LHCN-M2 (cell line): ENCODE measurements at regions not wholly inside any gene's neighbourhood (a gene's known extent, or its start where the extent isn't known, plus 50 kb on each side); places are given as distances from the start of the nearest gene placed in this dataset.
A peak's percentile ranks its signal among the peaks of the same experiment; 100 is the strongest.

Experiments
- DNase-seq: peaks from one replicate; pipeline ENCODE4 v3.0.0-alpha.2; 2012; ENCODE audit warnings: low read depth

DNA sequence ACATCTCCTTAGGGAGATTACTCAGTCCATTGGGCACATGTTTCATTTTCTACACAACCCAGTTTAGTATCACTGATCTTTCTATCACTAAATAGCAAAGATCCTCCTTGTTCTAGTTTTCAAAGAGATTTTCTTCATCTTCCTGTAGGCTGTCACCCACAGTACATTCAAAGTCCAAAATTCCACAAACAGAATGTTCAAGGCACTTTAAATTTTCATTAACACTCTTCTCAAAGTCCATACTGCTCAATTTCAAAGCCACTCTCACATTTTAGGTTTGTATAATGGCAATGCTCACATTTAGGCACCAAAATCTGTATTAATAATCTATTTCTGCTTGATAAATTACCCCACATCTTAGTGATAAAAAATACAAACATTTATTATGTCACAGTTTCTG is 152.8 kb downstream of the FSIP2 start:
- no peak for DNase-seq

DNA sequence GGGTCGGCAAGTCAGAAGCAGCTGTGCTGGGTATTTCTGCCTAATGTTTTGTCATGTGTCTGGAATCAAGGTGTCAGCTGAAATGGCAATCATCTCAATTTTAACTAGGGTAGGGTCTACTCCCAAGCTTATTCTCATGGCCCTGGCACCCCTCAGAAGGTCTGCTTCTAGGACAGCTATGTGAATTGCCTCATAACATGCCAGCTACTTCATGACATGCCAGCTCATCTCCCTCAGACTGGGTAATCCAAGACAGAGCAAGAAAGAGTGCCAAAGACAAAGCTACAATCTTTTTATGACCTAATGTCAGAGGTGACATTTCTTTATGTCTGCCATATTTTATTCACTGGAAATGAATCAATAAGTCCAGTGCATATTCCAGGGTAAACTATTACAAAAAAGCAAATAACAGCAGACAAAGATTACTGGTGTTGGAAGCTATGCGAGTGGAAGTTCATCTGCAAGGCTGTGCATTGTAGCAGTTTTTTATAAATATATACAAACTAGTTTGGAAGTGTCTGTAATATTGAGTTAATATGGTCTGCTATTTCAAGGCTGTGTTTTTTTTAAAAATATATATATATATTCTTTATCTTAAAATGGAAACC is 153.3 kb downstream of the FSIP2 start:
- DNase-seq: peak; percentile 5

DNA sequence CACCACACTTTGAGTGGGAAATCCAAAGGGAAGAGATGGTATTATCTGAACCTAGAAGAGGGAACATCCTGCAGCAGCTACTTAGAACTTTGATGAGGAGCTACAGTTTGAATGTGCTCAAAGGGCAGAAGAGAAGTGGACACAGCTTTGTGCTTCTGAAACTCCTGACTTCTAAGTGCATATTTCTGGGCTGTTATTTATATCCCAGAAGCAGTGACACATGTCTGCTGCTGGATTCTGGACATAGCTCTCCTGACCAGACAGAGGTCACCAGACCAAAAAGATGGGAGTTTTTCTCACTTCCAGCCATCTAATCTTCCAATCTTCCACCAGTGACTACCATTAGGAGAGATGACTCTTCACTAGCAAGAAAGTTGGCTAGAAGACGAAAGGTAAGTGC is 153.9 kb downstream of the FSIP2 start:
- DNase-seq: no peak

DNA sequence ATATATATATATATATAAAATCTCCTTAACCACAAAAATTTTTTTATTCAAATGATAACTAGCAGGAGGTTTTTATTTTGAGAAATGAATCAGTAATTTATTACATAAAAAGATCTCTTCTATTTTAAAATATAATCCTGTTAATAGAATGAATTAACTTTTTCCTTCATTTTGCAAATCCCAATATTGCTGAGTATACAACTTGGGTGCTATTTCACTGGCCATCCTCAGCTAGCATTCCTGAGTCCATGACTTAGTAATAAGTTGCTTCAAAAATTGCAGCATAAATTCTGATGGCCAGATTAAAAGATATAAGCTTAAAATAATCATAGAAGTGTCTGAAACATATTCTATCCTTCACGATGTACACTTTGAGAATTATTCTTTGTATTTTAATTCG is 155.6 kb downstream of the FSIP2 start:
- no peak for DNase-seq

DNA sequence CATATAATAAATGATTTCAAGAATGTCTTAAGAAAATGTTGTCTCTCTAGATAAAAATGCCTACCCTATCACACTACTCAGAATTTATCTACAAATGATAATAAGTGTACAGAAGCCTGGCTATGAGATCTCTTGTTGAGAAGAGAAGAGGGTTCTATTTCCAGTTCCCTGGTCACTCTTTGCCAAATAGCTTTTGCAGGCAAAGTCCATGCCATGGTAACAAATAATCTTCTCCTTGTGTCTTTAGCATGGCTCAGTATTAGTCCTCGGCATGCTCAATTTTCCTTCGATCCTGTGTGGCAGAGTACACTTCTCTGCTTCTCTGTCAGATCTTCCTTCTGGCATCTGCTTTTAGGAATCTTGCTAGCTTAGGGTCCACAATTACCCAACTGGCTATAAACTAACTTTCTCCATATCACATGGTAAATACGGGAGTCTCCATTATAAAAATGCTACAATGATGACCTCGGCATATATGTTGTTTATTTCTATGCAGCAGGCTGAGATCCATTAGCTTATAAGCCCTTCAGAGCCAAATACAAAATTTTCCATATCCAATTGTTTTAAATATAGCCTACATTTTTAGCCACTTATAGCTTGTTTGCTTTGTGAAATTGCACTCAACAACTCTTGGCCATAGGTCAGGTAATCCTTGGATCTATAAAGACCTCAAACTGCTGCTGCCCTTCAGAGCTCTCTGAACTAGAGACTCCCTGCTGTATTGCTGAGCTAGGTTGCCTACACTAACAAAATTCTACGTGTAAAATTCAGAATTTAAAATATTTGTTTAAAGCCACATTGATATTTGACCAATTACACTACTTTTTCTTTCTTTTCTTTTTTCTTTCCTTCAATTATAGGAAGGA is 157.5 kb downstream of the FSIP2 start:
- no peak for DNase-seq

DNA sequence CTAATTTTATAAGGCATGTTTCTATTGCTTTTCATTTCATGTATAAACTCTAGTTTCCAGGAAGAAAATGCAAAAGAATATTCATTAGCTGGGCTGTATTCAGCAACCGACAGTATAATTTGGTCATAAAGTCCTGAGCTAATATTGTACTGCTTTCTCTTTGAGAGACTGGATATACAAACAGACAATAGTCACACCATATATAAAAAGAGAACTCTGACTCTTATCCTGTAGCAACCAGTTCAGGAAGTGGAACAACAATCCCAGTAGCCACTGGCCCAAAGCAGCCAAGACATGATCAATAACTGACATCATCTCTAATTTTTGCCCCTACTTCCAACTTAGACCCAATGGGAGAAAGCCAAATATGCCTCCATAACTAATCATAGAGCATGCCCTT is 160.8 kb downstream of the FSIP2 start:
- DNase-seq: no peak

DNA sequence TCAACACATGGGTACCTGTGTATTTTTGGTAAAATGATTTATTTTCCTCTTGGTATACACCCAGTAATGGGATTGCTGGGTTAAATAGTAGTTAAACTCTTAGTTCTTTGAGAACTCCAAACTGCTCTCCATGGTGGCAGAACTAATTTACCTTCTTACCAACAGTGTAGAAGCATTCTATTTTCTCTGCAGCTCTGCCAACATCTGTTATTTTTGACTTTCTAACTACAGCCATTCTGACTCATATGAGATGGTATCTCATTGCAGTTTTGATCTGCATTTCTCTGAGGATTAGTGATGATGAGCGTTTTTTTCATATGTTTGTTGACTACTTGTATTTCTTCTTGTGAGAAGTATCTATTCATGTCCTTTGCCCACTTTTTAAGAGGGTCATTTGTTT is 180.6 kb downstream of the FSIP2 start:
- peak; percentile 77 for DNase-seq

DNA sequence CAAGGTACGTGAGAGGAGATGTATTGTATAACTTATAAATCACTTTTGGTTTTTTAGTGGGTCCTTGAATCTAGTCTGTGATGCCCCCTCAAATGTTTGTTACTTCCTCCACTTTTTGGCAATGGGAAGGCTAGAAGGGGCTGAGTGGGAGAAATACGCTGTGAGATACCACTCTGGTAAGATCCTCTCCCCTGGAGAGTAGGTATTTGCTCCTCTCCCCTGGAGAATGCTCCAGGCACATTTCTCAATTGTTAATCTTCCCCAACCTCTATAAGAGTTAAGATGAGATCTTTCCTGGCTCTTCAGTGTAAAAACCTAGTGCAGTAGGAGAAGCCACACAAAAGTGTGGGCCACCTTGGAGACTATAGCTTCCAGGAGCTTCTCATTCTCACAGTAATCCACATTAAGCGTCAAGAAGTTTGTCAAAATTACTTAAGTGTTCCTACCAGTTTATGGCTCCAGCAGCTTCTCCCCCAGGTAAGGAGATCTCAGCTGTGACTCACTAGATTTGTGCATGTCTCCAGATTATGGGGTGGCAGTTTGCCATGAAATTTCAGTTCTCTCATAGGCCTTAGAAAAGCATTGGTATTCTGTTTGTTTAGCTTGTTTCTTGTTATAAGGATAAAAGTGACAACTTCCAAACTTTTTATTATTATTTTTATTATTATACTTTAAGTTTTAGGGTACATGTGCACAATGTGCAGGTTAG is 182.6 kb downstream of the FSIP2 start:
- DNase-seq: peak; percentile 4

DNA sequence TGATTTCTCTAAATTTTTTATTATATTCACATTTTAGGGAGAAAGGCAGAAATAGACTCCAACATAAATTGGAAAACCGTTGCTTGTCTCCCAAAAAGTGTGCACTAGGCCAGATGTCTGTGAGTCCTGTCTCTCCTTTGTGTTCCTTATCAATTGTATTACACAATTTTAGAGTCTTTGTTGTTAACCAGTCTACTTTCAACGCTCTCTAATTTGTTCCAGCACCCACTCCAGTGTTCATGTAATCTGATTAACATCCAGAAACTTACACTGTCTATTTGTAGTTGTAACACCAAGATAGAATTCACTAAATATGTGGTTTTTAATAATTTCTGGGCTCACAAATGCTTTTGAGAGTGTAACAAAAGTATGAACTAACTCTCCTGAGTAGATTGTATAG is 195.6 kb downstream of the FSIP2 start:
- DNase-seq: no peak

DNA sequence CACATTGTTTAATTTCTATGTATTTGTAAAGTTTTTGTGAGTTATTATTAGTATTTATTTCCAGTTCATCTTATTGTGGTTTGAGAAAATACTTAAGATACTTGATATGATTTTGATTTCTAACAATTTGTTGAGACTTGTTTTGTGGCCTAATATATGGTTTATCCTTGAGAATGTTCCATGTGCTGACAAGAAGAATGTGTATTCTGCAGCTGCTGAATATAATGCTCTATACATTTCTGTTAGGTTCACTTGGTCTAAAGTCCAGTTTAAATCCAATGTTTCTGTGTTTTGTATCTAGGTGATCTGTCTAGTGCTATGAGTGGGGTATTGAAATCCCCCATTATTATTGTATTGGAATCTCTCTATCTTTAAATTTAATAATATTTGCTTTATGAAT is 201.3 kb downstream of the FSIP2 start:
- DNase-seq: no peak

DNA sequence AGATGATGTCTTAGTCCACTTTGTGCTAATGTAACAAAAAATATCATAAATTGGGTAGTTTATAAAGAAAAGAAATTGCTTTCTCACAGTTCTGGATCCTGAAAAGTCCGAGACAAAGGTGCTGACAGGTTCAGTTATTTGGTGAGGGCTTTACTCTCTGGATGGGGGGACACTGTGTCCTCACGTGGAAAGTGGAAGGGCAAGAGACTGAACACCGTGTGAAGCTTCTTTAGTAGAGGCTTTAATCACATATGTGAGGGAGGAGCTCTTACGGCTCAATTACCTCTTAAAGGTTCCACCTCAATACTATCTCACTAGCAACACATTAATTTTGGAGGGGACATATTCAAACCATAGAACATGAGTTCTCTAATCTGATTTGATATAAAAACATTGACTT is 204.3 kb downstream of the FSIP2 start:
- no peak for DNase-seq

DNA sequence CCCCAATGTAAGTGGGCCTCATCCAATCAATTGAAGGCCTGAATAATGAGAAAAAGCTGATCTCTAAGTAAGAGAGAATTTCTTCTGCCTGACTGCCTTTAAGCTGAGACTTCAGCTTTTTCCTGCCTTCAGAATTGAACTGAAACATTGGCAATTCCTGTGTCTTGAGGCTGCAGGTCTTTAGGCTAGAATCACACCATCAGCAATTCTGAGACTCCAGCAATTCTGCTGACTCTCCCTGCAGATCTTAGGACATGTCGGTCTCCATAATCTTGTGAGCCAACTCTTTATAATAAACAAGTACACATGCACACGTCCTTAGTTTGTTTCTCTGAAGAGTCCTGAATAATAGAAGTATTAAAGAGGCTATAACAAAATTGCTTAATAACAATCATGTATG is 209.1 kb downstream of the FSIP2 start:
- no peak for DNase-seq

DNA sequence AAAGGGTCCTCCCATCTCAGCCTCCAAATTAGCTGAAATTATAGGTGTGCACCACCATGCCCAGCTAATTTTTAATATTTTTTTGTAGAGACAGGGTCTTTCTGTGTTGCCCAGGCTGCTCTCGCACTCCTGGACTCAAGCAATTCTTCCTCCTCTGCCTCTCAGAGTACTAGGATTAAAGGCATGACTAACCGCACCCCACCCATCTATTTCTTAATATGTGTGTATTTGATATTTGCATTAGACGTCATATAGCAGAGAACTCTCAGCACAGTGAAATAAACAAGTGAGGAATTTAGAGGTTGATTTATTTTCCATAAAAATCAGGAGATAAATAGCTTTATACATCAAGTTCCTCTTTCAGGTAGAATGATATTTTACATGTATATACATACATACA is 213.5 kb downstream of the FSIP2 start:
- DNase-seq: no peak

DNA sequence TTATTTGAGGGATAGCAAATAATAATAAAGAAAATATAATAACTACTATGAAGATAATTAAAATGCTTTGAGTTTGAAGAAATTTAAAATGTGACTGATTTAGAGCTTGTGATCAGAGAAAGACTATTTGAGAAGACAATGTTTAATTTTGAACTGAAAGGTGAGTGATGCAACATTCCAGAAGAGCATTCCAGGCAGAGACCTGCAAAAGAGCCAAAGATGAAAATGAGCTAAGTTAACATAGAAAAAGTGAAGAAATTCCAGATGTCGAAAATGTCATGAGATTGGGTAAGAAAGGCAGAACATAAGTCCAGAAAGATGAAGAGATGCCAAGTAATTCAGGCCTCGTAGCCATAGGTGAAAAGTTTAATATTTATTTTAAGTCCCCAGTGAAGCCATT is 215.8 kb downstream of the FSIP2 start:
- DNase-seq: no peak

DNA sequence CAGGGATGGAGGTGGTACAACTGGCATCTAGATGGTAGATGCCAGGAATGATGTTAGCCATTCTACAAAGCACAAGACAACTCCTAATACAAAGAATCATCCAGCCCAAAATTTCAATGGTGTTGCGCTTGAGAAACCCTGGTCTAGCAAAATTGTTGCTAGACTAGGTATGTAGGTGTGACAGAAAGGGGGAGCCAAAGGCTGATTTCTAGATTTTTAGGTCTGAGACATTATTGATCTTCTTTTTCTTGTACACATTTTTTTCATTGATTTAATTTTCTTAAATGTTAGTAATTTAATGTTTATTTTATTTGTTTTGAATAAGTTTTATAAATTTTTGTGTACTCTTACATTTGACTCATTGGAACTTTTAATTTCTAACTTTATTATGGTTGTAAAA is 216.4 kb downstream of the FSIP2 start:
- DNase-seq: no peak

DNA sequence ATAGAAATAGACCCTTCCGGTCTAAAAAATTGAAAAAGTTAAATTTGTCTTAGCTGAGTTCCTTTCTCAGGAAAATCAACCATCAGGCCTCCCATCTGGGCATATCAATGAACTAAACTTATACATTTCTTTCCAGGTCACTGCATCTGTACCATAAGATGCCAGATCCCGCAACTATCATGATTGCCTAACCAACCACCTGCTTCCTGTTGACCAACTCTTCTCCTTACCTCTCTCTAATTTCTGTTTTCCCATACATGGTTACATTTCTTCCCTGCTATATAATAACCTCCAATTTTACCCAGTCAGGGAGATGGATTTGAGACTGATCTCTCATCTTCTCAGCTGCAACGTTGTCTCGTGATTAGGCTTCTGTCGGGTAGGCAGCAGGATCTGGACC is 228.7 kb downstream of the FSIP2 start:
- no peak for DNase-seq

DNA sequence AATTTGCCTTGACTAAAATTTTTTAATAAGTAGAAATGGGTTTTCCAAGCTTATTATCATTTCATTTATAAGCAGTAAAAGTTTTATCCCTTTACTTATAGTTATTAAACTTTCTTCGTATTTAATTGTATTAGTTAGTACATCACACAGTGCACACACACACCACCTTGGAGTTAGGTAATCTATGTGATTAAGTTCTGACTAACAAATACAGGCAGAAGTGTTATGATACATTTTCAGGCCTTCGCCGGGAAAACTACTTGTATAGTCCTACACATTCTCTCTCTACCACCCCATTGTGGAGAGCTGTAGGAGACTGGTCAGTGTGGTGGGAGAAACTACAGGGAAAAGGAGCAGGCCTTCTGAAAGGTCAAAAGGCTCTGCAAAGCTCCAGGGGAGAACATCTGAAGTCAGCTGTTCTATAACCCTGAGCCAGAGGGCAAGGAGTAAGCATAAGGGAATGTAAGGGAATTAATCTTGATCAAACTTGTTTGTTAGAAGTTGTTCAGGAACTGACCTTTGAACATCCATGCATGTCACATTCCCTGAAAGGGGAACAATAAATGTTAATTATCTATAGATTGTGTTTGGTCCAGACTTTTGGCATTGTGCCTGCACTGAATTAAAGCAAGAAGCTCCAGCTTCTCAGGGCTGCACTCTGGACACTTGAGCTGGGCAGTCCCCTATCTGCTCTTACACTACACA is 231.7 kb downstream of the FSIP2 start:
- peak; percentile 53 for DNase-seq

DNA sequence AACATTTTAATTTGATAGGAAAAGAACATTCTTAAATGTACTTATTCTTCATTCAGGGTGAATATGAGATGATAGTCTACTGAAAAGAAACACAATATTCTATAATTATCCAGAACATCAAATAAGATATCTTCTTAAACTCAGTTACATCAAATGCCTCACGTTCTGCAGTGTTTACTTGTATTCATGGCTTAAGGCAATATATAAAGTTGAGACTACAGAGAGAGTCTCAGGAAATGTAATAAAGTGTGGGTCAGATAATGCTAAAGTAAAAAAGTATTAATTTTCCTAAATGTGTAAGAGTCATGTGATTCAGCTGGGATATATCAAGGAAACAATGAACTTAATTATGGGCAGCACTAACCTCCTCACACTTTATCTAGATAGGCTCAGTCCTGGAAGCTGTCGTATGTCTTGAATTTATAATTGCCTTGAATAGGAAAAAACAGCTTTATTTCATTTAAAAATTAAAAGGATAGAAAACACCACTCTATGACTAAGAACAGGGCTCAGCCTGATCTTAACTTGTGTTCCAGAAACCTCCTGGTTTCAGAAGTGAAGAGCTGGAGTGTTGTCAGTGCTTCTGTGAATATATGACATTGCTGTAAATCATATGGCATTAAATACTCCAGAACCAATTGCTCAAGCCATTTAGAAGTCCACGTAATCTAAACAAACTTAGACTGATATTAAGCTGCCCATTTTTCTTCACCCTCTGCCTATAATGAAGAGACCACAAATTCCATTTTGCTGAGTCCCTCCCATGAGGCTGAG is 240.2 kb downstream of the FSIP2 start:
- DNase-seq: peak; percentile 77

DNA sequence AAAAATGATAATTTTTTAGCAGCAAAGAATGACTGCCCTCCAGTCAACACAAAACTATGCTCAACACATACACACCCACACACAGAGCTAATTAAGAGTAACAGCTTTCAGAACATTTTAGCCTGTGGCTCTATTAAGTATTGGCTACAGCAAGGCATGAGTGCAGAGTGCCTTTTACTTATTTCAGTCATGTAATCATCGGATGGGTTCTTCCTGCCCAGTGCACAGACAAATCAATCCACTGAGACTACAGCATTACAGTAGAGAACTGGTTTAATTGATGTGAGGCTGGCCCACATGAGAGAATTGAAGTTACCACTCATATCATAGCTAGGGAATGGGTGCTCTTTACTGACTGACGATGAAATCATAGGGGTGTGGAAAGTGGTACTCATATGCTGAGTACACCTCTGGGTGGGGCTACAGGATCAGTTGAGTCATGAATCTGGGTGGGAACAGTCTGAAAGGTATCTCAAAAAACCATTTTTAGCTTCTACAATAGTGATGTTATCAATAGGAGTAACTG is 241.0 kb downstream of the FSIP2 start:
- DNase-seq: peak; percentile 34

DNA sequence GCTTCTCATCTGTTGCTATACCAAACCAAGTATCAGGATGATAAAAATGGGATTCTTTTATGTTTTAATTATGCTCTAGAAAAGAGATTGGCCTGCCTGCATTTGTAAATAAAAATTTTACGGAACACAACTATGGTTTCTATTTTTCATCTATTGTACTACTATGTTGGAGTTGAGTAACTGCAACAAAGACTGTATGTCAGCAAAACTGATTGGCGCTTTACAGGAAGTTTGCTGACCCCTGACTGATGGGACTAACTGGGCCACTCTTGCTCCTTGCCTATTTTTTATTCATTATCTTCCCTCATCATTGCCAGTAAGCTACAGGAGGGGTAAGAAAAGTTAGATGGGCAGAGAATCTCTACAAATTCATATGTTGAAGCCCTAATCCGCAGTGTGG is 242.3 kb downstream of the FSIP2 start:
- no peak for DNase-seq

DNA sequence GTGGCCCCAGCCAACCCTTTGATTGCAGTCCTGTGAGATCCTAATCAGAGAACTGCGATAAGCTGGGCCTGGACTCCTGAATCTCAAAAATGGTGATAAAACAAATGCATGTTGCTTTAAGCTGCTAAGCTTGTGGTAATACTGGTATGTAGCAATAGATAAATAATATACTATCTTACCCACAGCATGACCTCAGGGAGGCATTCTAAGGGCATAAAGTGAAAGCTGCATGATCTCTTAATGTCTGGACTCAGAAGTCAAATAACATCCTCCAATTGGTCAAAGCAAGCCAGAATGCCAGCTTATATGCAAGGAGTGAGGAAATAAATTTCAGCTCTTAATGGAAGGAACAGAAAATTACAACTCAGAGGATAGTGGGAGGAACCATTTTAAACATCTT is 246.1 kb downstream of the FSIP2 start:
- DNase-seq: peak; percentile 48
